ENCODE measurements at regions not wholly inside any gene's neighbourhood (a gene's known extent, or its start where the extent isn't known, plus 50 kb on each side); places are given as distances from the start of the nearest gene placed in this dataset.
"Not testable (repeated sequence)": the region's sequence is repeated elsewhere in the genome, so short reads cannot be mapped to it uniquely, and the experiment has no call there.

DNA sequence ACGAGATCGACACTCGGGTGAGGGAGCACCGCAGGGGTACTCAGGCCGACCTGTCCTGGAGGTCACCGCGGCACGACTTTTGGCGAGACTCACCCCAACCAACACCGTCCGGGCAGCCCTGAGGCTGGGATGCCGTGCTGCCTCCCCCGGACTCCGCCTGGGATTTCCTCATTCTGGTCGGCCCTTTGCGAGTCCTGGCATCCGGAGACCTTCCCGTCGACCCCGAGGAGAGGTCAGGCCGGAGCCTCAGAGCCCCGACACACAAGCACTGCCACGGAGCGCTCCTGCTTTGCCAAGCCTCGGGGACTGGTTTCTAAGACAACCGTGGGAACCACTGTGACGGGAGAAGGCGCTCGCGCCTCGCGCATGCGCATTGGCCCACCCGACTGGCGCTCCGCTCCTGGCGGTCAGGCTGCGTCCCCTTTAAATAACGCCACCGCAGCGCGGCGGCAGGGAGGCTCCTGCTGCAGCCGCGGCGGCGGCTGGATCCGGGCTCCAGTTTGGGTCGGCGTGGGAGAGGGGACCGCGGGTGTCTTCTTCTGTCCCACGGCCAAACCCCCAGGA, 166.4 kb upstream of the ZNF337 start:
- peak; percentile 70 for DNase-seq

DNA sequence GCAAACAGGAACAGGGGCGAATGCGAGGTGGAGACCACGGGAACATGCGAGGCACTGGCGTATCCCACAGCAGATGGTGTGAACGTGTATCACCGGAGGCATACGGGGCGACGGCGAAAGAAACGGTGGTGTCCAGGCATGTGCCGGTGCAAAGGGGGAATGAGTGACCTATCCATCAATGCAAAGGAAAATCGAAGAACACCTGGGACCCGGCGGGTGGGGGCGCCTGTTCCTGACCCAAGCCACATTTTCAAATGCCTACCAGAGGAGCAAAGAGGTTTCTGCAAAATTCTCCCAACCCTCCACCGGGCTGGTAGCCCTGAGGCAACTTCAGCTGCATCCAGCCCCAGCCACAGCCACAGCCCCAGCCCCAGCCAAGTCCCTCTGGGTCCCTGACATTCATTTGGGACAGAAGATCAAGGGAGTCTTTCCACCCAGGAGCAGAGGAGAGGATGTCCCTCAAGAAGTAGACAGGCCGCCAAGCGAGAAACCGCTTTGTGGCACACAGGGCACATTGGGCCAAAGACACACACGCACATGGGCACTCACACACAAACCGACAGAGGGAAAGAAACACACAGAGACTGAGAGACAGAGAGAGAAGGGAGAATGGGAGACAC, 164.0 kb upstream of the ZNF337 start:
- no peak for DNase-seq

DNA sequence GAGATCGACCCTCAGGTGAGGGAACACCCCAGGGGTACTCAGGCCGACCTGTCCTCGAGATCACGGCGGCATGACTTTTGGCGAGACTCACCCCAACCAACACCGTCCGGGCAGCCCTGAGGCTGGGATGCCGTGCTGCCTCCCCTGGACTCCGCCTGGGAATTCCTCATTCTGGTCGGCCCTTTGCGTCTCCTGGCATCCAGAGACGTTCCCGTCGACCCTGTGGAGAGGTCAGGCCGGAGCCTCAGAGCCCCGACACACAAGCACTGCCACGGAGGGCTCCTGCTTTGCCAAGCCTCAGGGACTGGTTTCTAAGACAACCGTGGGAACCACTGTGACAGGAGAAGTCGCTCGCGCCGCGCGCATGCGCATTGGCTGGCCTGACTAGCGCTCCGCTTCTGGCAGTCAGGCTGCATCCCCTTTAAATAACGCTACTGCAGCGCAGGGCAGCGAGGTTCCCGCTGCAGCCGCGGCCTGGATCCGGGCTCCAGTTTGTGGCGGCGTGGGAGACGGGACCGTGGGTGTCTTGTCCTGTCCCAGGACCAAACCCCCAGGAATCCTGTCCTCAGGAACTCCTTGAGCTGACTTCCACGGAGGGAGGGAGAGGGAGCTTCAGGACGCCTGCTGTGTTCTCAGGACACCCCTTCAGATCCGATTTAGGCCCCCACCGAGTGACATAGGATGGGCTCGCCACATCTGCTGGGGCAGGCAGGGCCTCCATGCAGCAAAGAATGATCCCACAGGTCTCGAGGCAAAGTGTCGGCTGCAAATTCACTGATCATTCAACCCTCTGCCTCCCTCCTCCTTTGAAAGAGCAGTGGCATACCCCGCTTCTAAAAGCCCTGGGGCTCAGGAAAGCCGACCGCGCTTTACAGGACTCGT, 163.2 kb upstream of the ZNF337 start:
- peak; percentile 61 for DNase-seq

DNA sequence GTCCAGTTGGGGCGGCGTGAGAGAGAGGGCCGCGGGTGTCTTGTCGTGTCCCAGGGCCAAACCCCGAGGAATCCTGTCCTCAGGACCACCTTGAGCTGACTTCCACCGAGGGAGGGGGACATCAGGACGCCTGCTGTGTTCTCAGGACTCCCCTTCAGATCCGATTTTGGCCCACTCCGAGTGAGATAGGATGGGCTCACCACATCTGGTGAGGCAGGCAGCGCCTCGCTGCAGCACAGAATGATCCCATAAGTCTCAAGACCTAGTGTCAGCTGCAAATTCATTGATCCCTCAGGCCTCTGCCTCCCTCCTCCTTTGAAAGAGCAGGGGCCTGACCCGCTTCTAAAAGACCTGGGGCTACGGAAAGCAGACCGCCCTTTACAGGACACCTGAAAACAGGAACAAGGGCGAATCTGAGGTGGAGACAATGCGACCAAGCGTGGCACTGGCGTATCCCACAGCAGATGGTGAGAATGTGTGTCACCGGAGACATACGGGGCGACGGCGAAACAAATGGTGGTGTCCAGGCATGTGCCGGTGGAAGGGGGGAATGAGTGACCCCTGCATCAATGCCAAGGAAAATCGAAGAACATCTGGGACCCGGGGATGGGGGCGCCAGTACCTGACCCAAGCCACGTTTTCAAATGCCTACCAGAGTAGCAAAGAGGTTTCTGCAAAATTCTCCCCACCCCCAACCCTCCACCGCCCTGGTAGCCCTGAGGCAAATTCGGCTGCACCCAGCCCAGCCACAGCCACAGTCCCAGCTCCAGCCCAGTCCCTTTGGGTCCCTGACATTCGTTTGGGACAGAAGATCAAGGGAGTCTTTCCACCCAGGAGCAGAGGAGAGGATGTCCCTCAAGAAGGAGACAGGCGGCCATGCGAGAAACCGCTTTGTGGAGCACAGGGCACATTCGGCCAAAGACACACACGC, 162.1 kb upstream of the ZNF337 start:
- DNase-seq: no peak

DNA sequence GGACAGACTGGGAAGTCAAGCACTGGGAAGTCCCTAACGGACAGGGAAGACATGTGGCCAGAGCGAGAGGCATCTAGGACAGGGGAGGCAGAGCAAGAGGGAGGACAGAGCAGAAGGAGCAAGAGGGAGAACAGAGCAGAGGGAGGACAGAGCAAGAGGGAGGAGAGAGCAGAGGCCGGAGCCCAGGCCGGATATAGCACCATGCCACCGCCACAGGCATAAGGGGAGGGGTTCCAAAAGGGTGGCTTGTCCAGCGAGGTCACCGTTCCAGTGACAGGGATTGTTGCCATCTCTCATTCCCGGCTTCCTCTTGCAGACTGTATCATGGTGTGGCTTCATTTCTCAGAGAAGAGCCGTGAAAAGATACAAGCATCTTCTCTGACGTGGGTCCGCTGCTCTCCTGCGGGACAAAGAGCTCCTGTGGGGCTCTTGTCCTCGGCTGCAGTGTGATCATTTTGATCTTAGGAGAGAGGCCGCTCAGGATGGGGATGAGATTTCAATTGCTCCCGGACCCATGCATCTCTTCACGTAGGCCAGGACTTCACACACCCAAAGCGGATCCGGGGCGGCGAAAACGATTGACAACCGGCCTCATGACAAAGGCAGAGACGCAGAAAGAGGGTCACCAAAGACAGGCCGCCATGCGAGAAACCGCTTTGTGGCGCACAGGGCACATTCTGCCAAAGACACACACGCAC, 160.6 kb upstream of the ZNF337 start:
- not testable (repeated sequence) for DNase-seq

DNA sequence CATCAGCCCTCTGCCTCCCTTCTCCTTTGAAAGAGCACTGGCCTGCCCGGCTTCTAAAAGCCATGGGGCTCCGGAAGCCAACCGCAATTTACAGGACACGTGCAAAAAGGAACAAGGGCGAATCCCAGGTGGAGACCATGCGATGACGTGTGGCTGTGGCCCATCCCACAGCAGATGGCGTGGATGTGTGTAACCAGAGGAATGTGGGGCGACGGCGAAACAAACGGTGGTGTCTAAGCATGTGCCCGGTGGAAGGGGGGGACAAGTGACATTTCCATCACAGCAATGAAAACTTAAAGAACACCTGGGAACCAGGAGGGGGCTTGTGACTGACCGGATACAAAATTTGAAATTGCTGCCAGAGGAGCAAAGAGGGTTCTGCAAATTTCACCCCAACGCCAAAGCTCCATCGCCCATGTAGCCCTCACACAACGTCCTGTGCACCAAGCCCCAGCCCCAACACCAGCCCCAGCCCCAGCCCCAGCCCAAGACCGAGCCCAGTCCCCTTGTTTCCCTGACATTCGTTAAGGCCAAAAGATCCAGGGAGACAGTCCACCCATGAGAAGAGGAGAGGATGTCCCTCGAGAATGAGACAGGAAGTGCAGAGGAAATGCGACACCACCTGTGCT, 159.7 kb upstream of the ZNF337 start:
- no peak for DNase-seq

DNA sequence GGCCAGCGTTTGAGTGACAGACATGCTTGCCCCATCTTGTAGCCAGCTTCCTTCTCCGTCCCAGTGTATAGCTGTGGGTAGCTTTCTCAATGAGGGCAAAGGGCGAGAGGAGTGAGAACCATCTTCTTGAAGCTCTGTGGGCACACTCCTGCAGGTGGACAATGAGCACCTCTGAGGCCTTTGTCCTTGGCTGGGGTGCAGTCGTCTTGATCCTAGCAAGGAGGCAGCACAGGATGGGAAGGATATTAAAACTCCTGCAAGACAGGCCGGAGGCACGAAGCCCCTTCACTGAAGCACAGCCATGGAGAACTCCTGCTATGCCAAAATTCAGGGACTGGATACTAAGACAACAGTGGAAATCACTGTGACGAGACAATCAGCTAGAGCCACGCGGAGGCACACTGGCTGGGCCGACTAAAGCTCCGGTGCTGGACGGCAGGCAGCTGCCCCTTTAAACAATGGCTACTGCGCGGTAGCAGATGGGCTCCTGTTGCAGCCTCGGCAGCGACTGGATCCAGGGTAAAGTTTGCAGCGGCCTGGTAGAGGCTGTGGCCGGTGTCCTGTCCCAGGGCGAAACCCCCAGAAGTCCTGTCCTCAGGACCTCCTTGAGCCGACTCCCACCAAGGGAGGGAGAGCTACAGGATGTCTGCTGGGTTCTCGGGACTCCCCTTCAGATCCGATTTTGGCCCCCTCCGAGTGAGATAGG, 159.0 kb upstream of the ZNF337 start:
- not testable (repeated sequence) for DNase-seq

DNA sequence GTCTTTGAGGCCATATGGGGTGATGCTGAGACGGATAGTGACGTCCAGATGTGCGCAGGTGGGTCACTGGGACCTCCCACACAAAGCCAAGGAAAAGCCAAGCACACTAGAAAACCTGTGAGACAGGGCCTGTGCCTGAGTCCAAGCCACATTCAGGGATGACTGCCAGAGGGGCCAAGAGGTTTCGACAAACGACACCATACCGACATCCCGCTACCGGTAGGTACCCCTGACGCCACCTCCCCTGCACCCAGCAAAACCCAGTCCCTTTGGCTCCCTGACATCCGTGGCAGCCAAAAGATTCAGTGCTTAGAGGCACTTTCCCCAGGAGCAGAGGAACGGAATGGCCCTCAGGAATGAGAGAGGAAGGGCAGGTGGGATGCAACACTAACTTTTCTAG, 158.0 kb upstream of the ZNF337 start:
- not testable (repeated sequence) for DNase-seq

DNA sequence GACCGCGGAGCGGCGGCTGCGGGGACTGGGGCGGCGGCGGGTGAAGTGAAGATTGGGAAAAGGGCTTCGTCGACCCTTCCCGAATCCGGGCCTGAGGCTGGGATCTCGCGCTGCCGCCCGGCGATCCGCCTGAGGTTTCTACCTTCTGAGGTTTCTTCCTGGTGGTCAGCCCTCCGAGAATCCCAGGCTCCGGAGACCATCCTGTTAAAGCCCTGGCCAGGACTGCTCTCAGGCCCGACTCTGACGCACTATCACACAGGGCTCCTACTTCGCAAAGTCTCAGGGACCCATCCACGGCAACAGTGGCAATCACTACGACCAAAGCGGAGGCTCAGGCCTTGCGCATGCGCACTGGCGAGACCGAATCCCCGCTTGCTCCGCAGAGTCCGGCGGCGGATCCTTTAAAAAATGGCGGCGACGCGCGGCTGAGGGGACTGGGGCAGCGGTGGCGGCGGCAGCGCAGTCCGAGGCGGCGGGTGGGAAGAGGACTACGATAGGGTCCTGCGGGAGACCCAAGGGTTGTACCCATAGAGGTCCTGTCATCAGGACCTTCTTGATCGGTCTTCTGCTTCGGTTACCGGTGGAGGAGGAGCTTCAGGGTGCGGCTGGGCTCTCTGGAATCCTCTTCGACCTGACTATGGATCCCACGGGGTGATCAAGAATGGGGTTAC, 157.2 kb upstream of the ZNF337 start:
- DNase-seq: peak; percentile 53

DNA sequence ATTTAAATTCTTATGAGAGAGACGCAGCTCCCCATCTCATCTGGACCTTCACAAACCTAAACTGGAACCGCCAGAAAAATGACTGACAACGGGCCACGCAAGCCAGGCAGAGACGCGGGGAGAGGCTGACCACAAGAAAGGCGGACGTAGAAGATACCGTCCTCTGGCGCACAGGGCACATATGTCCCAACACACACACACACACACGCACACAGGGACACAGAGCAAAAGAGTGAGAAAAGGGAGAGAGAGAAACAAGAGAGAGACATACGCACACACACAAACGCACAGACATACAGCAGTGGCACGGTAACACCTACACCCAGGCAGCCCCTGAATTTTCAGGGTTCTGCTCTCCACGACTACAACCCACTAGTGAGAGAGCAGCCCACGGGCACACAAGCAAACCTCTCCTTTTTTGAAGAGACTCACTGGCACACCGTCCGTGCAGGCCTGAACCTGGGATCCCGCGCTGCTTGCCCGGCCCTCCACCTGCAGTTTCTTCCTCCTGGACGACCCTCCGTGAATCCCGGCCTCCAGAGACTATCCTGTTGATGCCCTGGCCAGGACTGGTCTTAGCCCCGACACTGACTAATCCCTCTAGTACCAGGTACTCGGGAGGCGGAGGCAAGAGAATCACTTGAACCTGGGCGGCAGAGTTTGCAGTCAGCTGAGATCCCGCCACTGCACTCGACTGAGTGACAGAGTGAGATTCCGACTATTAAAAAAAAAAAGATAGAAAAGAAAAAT, 156.5 kb upstream of the ZNF337 start:
- not testable (repeated sequence) for DNase-seq

DNA sequence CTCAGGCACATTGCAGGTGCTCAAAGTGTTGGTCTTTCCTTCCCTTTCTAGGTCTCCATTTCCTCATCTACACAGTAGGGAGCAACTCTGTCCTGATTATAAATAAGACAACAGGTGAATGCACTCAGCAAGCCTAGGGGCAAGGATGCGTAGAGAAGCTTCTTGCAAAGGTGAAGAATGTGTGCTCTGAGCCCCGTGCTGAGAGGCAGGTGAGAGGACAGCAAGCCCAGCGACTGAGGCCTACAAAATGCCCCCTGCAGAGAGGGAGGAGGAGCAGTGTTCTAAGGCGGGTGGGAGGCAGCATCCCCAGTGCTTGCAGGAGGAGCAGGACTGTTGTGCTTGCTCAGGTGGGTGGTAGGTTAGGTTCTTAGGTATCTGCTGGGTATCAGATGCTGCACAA, 153.5 kb upstream of the ZNF337 start:
- DNase-seq: not testable (repeated sequence)

DNA sequence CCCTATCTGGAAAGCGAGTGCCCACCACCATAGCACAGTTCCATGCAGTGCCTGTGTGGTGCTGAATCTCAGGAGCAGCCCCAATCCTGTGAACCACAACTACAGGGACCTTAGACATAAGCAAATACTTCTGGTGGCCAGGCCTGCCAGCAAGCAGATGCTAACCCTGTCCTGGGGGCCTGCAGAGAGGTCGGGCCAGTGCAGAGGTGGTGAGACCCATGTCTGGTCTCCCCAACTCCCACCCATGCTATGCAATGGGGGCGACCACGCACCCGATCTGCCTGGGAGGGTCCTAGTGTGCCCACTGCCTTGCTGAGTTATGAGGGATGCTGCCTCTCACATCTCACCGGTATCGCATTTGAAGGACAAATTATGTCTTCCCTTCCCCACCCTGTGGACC, 151.6 kb upstream of the ZNF337 start:
- no peak for DNase-seq

DNA sequence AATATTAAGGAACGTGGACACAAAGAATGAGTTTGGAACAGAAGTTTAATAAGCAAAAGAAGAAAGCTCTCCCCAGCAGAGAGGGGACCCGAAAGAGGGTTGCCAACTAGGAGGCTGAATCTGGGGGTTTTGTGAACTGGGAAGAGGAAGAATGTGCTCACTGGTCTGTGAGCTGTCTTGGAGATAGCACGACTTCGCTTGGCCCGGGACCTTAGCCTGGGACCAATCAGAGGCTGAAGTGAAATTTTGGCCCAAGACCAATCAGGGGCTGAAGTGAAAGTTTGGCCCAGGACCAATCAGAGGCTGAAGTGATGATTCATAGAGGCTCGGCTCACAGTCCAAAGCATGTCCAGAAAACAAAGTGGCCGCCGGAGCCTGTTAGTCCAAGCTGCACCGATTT, 148.0 kb upstream of the ZNF337 start:
- DNase-seq: not testable (repeated sequence)

DNA sequence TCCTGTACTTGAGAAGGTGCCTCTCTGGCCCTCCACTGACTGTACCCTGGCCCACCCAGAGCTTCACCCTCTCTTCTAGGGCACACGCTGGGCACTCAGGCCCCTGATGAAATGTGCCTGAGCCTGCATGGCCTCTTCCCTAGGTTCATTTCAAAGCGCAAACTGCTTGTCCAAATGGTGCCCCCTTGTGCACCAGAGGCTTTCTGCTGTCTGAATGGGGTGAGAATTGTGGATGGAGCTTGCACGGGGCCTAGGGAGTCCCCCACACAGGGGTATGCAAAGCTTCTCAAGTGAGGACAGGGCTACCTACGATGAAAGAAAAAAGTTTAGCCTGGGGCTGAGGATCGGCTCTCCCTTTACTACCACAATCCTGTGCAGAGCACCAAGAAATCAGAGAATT, 116.9 kb upstream of the ZNF337 start:
- not testable (repeated sequence) for DNase-seq

DNA sequence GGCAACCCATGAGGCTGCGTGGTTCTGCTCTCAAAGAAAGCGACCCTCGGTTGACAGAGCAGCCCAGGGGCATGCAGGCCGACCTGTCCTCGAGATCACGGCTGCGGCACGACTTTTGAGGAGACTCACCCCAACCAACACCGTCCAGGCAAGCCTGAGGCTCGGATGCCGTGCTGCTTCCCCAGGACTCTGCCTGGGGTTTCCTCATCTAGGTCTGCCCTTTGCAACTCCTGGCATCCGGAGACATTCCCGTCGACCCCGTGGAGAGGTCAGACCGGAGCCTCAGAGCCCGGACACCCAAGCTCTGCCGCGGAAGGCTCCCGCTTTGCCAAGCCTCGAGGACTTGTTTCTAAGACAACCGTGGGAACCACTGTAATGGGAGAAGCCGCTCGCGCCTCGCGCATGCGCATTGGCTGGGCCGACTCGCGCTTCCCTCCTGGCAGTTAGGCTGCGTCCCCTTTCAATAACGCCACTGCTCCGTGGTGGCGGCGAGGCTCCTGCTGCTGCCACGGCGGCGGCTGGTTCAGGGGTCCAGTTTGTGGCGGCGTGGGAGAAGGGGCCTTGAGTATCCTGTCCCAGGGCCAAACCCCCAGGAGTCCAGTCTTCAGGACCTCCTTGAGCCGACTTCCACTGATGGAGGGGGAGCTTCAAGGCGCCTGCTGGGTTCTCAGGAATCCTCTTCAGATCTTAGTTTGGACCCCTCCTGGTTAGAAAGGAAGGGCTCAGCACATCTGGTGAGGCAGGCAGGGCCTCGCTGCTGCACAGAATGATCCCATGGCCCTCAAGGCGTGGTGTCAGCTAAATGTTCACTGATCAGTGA, 101.7 kb upstream of the ZNF337 start:
- not testable (repeated sequence) for DNase-seq

DNA sequence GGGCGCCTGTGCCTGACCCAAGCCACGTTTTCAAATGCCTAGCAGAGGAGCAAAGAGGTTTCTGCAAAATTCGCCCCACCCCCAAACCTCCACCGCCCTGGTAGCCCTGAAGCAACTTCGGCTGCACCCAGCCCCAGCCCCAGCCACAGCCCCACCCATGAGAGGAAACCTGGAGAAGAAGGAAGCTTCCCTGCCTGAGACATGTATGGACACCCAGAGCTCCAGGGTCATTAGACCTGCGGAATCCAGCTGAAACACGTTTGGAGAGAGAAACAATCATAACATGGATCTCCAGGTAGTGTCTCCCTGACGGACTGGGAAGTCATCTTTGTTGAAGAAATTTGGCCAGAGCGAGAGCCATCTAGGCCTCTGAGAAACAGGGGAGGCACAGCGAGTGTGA, 100.4 kb upstream of the ZNF337 start:
- DNase-seq: not testable (repeated sequence)

DNA sequence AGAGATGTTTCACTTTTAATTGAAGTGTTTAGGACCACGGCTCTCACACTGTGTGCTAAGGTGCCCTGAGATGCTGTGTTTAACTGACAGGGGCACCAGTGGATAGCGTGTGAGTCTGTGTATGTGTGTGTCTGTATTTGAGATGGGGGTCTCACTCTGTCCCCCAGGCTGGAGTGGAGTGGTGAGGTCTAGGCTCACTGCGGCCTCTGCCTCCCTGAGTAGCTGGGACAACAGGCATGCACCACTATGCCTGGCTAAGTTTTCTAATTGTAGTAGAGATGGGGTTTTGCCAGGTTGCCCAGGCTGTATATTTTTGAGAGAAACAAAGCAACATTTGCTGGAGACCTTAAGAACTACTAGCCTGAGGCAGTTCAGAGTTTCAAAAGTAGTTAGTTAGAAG, 80.6 kb upstream of the ZNF337 start:
- not testable (repeated sequence) for DNase-seq

DNA sequence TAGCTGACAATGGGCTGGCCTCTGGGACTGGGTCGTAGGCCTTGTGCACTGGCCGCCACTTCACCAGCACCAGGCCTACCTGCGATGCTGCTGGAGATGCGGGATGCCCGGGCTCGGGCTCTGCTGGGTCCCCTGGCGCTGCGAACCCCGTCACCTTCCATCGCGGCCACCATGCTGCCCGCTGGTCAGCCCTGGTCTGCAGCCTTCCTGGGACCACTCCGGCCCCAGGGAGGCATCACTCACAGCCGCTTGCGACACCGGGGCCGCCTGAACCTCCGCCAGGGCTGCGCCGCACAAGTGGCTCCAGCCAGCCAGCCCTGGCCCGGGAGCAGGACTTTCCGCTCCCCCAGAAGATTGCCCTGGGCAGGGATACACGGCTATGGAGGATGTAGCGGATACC, 78.1 kb upstream of the ZNF337 start:
- DNase-seq: not testable (repeated sequence)

DNA sequence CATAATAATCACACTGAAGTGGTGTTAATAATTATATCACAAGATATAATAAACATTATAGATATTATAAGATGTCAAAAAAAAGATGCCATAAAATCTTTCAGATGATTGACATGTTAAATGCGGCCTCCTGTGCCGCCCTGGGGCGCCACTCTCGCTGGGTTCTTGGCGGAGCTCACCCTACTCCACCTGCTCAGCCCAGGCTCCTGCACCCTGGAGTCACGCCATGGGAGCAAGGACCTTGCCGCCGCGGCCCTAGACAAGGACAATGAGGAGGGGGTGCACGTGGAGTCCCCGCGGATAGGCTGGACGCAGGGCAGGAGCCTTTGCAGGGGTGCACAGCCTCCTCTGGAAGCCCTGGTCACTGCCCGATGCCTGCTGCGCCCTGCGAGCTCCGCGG, 77.5 kb upstream of the ZNF337 start:
- DNase-seq: not testable (repeated sequence)

Data from NCI-H1417 treated with DMSO at 0.1 percent for 48 hours (cell line).